Body of pancreas (tissue), 4 donors: ENCODE measurements at regions not wholly inside any gene's neighbourhood (a gene's known extent, or its start where the extent isn't known, plus 50 kb on each side); places are given as distances from the start of the nearest gene placed in this dataset.
A peak's percentile ranks its signal among the peaks of the same experiment; 100 is the strongest.

Experiments used
- ATAC-seq: fragments of 150-250 bp; one replicate; pipeline ENCODE4 v1.9.1; 2016
- DNase-seq, 4 donors: peaks; one replicate each; pipeline ENCODE4 v3.0.0-alpha.2; 2019
- H3K27ac ChIP-seq, 4 donors: fragments of 200-600 bp; sonication (generic); 1 replicate in 3 of 4; 2 replicates in 1 of 4; pipeline versions ENCODE4 v1.5.1 to v1.6.1; 2016 to 2019; ENCODE audit warnings: mild to moderate bottlenecking in 1 of 4, mixed read lengths in 1 of 4, moderate library complexity in 1 of 4
- H3K27me3 ChIP-seq, 2 donors: fragments of 200-600 bp; sonication (generic); one replicate each; pipeline ENCODE4 v1.6.0; 2016; ENCODE audit warnings: mild to moderate bottlenecking in 1 of 2
- H3K36me3 ChIP-seq, 2 donors: fragments of 200-600 bp; sonication (generic); replicated peaks in 1 of 2; 2 replicates each; pipeline ENCODE4 v1.5.1; 2016; ENCODE audit warnings: low read depth in 2 of 2; ENCODE audit not compliant: insufficient read depth in 1 of 2
- H3K4me1 ChIP-seq: fragments of 200-600 bp; sonication (generic); one replicate; pipeline ENCODE4 v1.6.0; 2016
- H3K4me3 ChIP-seq, 2 donors: fragments of 200-600 bp; sonication (generic); 1 replicate in 1 of 2; 2 replicates in 1 of 2; pipeline ENCODE4 v1.5.1; 2016 to 2019
- H3K9me3 ChIP-seq, 3 donors: fragments of 200-600 bp; sonication (generic); 1 replicate in 2 of 3; 2 replicates in 1 of 3; pipeline ENCODE4 v1.5.1; 2016
- POLR2A ChIP-seq, 3 donors: fragments of 450-650 bp; IDR thresholded peaks; one replicate each; pipeline ENCODE4 v1.6.1; 2016; ENCODE audit warnings: antibody characterized with exemption in 3 of 3, mild to moderate bottlenecking in 2 of 3
- WGBS, 2 donors: methylation state at CpG; one replicate each; pipeline ENCODE4 v1.1.5; 2017; 5-methylcytosine and 5-hydroxymethylcytosine counted together
- intact Hi-C: fragments of 100-400 bp; cut with DNase I; formaldehyde crosslinking; loops from one replicate; pipeline ENCODE4 v1.15.1; 2023
- TF ChIP-seq, protein P1 (sequence below), 7 experiments: fragments of 450-650 bp in 4 of 7; fragments of 200-600 bp in 3 of 7; sonication (generic) in 3 of 7; IDR thresholded peaks; one replicate each; pipeline ENCODE4 v1.5.1; 2016 to 2019; ENCODE audit warnings: antibody characterized with exemption in 7 of 7

DNA sequence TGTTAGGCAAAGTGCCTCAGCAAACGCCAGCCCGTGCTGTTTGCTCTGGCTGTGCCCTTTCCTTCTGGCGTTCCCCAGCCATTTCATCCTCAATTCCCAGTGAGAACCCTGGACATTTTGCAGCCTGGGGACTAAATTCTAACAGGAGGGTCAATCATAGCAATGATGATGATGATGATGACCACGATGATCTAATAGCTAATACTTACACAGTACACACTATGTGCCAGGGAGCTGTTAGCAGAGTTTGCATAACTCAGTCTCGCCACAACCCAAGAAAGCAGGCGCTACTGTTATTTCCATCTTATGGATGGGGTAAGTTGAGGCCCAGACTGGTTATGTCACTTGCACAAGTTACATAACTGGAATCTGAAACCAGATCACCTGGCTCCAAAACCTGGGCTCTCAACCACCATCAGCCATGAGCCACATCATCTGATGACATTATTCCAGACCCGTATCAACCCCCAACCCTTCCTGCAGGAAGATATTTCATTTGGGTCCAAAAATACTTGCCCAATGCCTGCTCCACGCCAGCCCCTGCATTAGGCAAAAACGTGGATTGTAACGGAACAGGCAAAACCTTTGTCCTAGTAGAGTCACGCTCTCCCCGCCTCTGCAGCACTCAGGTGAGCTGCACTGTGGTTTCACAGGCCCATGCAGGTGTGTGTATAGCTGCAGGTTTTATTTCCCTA is 132.6 kb upstream of the SERPIND1 start:
- WGBS, 2 donors, result 43 to 48% methylated on average over 11 to 12 of the region's 12 CpGs
- TF ChIP-seq, protein P1, sequence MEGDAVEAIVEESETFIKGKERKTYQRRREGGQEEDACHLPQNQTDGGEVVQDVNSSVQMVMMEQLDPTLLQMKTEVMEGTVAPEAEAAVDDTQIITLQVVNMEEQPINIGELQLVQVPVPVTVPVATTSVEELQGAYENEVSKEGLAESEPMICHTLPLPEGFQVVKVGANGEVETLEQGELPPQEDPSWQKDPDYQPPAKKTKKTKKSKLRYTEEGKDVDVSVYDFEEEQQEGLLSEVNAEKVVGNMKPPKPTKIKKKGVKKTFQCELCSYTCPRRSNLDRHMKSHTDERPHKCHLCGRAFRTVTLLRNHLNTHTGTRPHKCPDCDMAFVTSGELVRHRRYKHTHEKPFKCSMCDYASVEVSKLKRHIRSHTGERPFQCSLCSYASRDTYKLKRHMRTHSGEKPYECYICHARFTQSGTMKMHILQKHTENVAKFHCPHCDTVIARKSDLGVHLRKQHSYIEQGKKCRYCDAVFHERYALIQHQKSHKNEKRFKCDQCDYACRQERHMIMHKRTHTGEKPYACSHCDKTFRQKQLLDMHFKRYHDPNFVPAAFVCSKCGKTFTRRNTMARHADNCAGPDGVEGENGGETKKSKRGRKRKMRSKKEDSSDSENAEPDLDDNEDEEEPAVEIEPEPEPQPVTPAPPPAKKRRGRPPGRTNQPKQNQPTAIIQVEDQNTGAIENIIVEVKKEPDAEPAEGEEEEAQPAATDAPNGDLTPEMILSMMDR (IDR thresholded peaks at IDR 0.05), result no peak
- no peak for TF ChIP-seq POLR2A (IDR thresholded peaks at IDR 0.05)
- no peaks in the 10 kb centered on the region for H3K9me3 ChIP-seq
- H3K4me1 ChIP-seq, result peaks cover 12% of the 10 kb centered on the region
- no peaks in the 10 kb centered on the region for H3K36me3 ChIP-seq
- ATAC-seq (no peak), DNase-seq (peak in 1 of 4 donors; percentile 13)
- no peak overlapping the region for H3K27ac ChIP-seq
- H3K27me3 ChIP-seq, result no peaks in the 10 kb centered on the region
- no peak overlapping the region for H3K4me3 ChIP-seq
- intact Hi-C loops, result no loop called here

DNA sequence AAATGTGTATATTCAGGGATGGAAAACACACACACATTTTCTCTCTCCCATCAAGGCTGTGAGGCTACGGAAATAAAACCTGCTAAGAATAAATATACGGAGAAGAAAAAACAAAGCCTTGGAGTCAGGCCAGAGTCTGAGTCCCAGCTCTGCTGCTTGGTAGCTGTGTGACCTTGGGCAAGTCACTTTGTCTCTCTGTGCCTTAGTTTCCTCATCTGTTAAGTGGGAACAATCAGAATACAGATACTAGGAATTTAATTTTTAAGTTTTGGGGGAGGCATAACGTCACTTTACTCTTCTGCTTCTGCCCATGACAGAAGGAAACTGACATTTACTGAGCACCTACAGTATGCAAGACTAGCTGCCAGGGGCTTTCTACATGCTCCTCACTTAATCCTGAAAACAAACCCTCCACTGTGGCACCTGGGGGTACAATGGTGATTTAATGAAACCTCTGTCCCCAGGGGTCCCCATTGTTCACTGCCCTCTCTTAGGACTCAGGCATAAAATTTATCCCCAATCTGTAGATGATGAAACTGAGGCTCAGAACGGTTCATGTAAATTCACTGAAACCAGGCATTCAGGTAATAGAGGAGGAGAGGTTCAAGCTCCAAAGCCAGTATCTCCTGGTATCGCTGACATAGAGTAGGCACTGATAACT is 131.9 kb upstream of the SERPIND1 start:
- ATAC-seq (no peak), DNase-seq (no peak)
- WGBS, 2 donors, result 35 to 51% methylated on average over 4 to 5 of the region's 5 CpGs
- Histone ChIP-seq H3K27me3 (no peaks in the 10 kb centered on the region), H3K9me3 (no peaks in the 10 kb centered on the region), H3K36me3 (no peaks in the 10 kb centered on the region), H3K4me1 (peaks cover 12% of the 10 kb centered on the region), H3K4me3 (no peak overlapping the region), H3K27ac (no peak overlapping the region)
- intact Hi-C loops, result no loop called here
- TF ChIP-seq POLR2A (IDR thresholded peaks at IDR 0.05), result no peak
- TF ChIP-seq, protein P1 (IDR thresholded peaks at IDR 0.05), result no peak

DNA sequence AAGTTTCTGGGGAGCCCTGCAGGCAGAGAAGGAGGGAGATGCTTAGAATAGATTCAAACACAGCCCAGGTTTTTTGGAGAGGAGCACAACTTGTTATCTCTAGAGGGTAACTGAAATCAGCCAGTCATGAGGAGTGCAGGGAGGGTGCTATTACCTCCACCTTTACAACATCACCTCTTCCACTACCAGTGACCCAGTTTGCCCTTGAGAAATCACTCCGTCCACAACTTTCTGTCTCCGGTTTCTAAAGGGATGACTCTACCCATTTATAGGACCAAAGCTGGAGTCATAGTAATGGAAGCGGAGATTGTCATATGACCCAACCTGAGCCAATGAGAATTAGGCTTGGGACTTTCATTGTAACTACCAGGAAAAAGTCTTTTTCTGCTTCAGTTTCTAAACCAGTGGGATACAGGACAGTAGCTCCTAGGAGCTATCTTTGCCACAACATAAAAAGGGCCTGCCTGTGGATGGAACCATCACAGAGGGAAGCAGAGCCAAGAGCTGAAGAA is 131.2 kb upstream of the SERPIND1 start:
- Histone ChIP-seq H3K27me3 (no peaks in the 10 kb centered on the region), H3K9me3 (no peaks in the 10 kb centered on the region), H3K4me1 (peaks cover 12% of the 10 kb centered on the region), H3K36me3 (no peaks in the 10 kb centered on the region), H3K4me3 (no peak overlapping the region), H3K27ac (no peak overlapping the region)
- 79 to 89% methylated on average over 3 of the region's 3 CpGs for WGBS, 2 donors
- no peak for DNase-seq
- ATAC-seq, result no peak
- no peak for TF ChIP-seq POLR2A (IDR thresholded peaks at IDR 0.05)
- TF ChIP-seq, protein P1 (IDR thresholded peaks at IDR 0.05), result no peak
- intact Hi-C loops, result no loop called here

DNA sequence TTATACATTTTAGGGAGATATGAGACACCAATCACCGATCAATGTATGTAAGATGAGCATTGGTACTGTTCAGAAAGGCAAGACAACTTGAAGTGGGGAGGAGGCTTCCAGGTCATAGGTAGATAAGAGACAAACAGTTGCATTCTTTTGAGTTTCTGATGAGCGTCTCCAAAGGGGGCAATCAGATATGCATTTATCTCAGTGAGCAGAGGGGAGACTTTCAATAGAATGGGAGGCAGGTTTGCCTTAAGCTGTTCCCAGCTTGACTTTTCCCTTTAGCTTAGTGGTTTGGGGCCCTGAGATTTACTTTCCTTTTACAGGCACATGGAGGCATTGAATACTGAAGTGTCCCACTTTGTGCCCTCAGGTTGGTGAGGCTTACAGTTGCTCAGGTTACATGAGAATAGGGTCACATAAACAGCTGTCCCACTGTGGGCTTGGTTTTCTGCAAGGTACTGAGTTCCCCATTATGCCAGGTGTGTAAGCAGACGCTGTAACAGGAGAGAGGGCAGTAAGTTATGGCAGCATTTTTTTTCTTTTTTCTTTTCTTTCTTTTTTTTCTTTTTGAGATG is 129.8 kb upstream of the SERPIND1 start:
- Histone ChIP-seq H3K27me3 (no peaks in the 10 kb centered on the region), H3K4me3 (no peak overlapping the region), H3K27ac (no peak overlapping the region), H3K9me3 (no peaks in the 10 kb centered on the region), H3K4me1 (no peaks in the 10 kb centered on the region), H3K36me3 (no peaks in the 10 kb centered on the region)
- WGBS, 2 donors, result 86 to 88% methylated on average over 3 of the region's 3 CpGs
- DNase-seq (no peak), ATAC-seq (no peak)
- TF ChIP-seq POLR2A (IDR thresholded peaks at IDR 0.05), result no peak
- TF ChIP-seq, protein P1 (IDR thresholded peaks at IDR 0.05), result no peak
- intact Hi-C loops, result no loop called here
